NCI-H774 (cell line): ENCODE measurements at regions not wholly inside any gene's neighbourhood (a gene's known extent, or its start where the extent isn't known, plus 50 kb on each side); places are given as distances from the start of the nearest gene placed in this dataset.
"Not testable (repeated sequence)": the region's sequence is repeated elsewhere in the genome, so short reads cannot be mapped to it uniquely, and the experiment has no call there.

Experiments
- DNase-seq: peaks from one replicate; lab custom pipeline; 2025; lab: John Stamatoyannopoulos, UW

- DNase-seq = no peak
Measured at GRCh38 chr7:149714081-149714909, 59.1 kb downstream of the ZNF467 start.

GRCh38 chr7:149713731-149714068 lies 59.7 kb downstream of the ZNF467 start:
- no peak for DNase-seq

GRCh38 chr7:149713061-149713730 lies 60.2 kb downstream of the ZNF467 start:
- DNase-seq = no peak

GRCh38 chr7:149708026-149708425 lies 65.4 kb downstream of the ZNF467 start:
- DNase-seq = no peak

- no peak for DNase-seq
Measured at GRCh38 chr7:149707448-149707886, 65.9 kb downstream of the ZNF467 start.

- no peak for DNase-seq
Measured at GRCh38 chr7:149706398-149706797, 67.0 kb downstream of the ZNF467 start.

GRCh38 chr7:149704507-149704906 lies 68.9 kb downstream of the ZNF467 start:
- DNase-seq = no peak

- DNase-seq = no peak
Measured at GRCh38 chr7:149703044-149703650, 70.2 kb downstream of the ZNF467 start.

GRCh38 chr7:149701495-149702240 lies 71.7 kb downstream of the ZNF467 start:
- no peak for DNase-seq

- DNase-seq = not testable (repeated sequence)
Measured at GRCh38 chr7:149697767-149698166, 75.6 kb downstream of the ZNF467 start.

GRCh38 chr7:149696280-149696679 lies 77.1 kb downstream of the ZNF467 start:
- DNase-seq = no peak

- DNase-seq = no peak
Measured at GRCh38 chr7:149692557-149692982, 80.8 kb downstream of the ZNF467 start.

GRCh38 chr7:149692056-149692455 lies 81.3 kb downstream of the ZNF467 start:
- no peak for DNase-seq

GRCh38 chr7:149690688-149691446 lies 82.5 kb downstream of the ZNF467 start:
- peak; percentile 83 for DNase-seq

GRCh38 chr7:149689291-149689721 lies 84.1 kb downstream of the ZNF467 start:
- no peak for DNase-seq

GRCh38 chr7:149688836-149689235 lies 84.6 kb downstream of the ZNF467 start:
- no peak for DNase-seq

GRCh38 chr7:149687820-149688219 lies 85.6 kb downstream of the ZNF467 start:
- DNase-seq = not testable (repeated sequence)

- no peak for DNase-seq
Measured at GRCh38 chr7:149686449-149686848, 86.9 kb downstream of the ZNF467 start.

- DNase-seq = no peak
Measured at GRCh38 chr7:149686011-149686410, 87.4 kb downstream of the ZNF467 start.

GRCh38 chr7:149685455-149685854 lies 87.9 kb downstream of the ZNF467 start:
- DNase-seq = no peak

- DNase-seq = no peak
Measured at GRCh38 chr7:149683898-149684297, 89.5 kb downstream of the ZNF467 start.
